ENCODE measurements at regions not wholly inside any gene's neighbourhood (a gene's known extent, or its start where the extent isn't known, plus 50 kb on each side); places are given as distances from the start of the nearest gene placed in this dataset.

DNA sequence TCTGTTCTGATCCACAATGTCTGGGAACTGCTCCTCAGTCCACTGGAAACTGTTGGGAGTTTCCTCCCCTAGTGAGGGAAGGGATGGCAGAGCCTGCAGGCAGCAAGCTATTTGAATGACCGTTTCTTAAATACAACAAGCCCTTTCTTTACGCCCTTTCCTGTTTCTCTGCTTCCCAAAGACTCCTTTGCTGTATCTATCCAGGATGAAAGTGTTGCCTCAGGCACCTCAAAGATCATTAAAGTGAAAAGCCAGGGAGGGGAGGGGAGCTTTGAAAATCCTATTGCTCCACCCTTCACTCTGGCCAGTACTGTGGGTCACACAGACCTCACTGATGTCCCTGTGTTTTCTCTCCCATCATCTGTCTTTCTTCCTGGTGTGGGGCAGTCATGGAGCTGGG is 213.1 kb downstream of the RNF144B start:
- TF ChIP-seq, protein P1, sequence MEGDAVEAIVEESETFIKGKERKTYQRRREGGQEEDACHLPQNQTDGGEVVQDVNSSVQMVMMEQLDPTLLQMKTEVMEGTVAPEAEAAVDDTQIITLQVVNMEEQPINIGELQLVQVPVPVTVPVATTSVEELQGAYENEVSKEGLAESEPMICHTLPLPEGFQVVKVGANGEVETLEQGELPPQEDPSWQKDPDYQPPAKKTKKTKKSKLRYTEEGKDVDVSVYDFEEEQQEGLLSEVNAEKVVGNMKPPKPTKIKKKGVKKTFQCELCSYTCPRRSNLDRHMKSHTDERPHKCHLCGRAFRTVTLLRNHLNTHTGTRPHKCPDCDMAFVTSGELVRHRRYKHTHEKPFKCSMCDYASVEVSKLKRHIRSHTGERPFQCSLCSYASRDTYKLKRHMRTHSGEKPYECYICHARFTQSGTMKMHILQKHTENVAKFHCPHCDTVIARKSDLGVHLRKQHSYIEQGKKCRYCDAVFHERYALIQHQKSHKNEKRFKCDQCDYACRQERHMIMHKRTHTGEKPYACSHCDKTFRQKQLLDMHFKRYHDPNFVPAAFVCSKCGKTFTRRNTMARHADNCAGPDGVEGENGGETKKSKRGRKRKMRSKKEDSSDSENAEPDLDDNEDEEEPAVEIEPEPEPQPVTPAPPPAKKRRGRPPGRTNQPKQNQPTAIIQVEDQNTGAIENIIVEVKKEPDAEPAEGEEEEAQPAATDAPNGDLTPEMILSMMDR (IDR thresholded peaks at IDR 0.05) = no peak
- TF ChIP-seq ZFX (IDR thresholded peaks at IDR 0.05; ENCODE audit: borderline replicate concordance) = no peak
